Gastrocnemius medialis (tissue), 4 donors: ENCODE measurements at regions not wholly inside any gene's neighbourhood (a gene's known extent, or its start where the extent isn't known, plus 50 kb on each side); places are given as distances from the start of the nearest gene placed in this dataset.

Source experiments
- CTCF ChIP-seq, 5 experiments: fragments of 450-650 bp in 3 of 5; fragments of 200-600 bp in 2 of 5; sonication (generic) in 2 of 5; IDR thresholded peaks in 4 of 5; conservative IDR thresholded peaks in 1 of 5; 1 replicate in 4 of 5; 2 replicates in 1 of 5; pipeline ENCODE4 v1.5.1; 2016 to 2019; ENCODE audit warnings: antibody characterized with exemption in 5 of 5, mild to moderate bottlenecking in 3 of 5, moderate library complexity in 3 of 5
- POLR2A ChIP-seq, 2 donors: fragments of 450-650 bp; IDR thresholded peaks; one replicate each; pipeline ENCODE4 v1.6.1; 2017; ENCODE audit warnings: antibody characterized with exemption in 2 of 2, mild to moderate bottlenecking in 2 of 2, moderate library complexity in 2 of 2

GRCh38 chr12:59446116-59446515 lies 149.7 kb upstream of the SLC16A7 start:
- no peak for TF ChIP-seq CTCF (IDR thresholded peaks at IDR 0.05 in 4 of 5, conservative IDR thresholded peaks at IDR 0.05 in 1 of 5)
- TF ChIP-seq POLR2A (IDR thresholded peaks at IDR 0.05), result no peak
